HG03432 (cell line): ENCODE measurements at regions not wholly inside any gene's neighbourhood (a gene's known extent, or its start where the extent isn't known, plus 50 kb on each side); places are given as distances from the start of the nearest gene placed in this dataset.
"Not testable (repeated sequence)": the region's sequence is repeated elsewhere in the genome, so short reads cannot be mapped to it uniquely, and the experiment has no call there.

Experiments
- ATAC-seq: cut with Tn5 transposase; IDR thresholded peaks from one replicate; pipeline ENCODE4 v1.9.1; 2021; ENCODE audit warnings: mild to moderate bottlenecking, moderate library complexity; ENCODE audit not compliant: unreplicated experiment

DNA sequence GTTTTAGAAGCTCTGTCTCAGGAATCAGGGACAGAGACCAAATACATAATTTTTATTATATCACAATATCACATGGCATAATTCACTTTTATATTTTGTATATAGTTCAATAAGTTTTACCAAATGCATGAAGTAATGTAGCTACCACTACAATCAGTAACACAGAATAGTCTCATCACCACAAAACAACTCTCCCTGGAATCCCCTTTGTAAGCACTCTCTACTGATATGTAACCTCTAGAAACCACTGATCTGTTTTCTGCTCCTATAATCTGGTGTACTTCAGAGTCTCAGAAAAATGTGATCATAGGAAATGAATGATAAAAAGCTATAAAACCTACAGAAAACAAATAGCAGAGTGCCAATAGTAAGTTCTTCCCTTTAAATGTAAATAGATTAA, 1465.9 kb downstream of the SPATA31A7 start:
- not testable (repeated sequence) for ATAC-seq

DNA sequence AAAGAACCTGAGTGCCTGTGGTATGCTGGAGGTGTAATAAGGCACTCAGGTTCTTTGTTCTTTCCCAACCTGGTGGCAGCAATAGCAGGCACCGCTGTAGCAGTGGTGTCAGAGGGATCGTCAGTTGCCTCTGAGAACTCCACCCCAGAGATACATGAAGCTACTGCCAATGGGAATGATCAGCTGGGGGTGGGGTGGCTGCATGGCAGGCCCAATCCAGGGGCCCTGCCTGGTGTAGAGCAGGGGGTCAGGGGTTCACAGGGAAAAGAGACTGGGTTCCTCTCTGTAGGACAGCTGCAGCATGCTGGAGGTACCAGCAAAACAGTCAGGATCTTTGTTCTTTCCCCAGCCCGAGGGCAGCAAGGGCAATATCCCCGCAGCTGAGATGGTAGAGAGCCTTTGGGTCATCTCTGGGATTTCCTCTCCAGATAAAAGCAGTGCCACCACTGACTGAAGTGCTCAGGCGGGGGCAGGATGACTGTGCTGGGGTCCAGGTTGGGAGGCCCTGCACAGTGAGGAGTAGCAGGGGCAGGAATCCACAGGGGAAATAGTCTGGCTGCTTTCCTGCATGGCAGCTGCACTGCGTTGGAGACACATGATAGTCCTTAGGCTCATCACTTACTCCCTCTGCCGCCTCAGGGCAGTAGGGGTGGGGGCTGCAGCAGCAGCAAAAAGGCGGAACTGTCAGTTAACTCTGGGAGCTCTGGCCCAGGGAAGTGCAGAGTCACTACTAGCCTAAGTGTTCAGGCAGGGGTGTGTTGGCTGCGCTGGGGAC, 1473.1 kb downstream of the SPATA31A7 start:
- not testable (repeated sequence) for ATAC-seq

DNA sequence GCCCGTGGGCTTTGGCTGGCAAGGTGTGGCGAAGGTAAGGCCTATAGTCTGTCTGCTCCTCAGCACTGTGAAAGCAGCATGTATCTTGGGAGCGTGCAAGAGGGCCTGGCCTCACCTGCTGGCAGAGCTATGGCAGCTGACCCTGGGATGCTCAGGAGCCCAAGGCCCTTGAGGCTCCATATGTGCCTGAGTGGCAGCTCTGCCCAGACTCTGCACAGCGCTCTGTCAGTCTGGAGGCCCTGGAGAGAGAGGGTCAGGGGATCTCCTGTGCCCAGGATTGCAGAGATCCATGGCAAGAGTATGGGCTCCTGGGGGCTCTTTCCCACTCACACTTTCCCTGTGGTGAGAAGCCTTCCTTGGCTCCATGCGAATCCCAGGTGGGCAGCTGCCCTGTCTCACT, 1473.7 kb downstream of the SPATA31A7 start:
- ATAC-seq = not testable (repeated sequence)

DNA sequence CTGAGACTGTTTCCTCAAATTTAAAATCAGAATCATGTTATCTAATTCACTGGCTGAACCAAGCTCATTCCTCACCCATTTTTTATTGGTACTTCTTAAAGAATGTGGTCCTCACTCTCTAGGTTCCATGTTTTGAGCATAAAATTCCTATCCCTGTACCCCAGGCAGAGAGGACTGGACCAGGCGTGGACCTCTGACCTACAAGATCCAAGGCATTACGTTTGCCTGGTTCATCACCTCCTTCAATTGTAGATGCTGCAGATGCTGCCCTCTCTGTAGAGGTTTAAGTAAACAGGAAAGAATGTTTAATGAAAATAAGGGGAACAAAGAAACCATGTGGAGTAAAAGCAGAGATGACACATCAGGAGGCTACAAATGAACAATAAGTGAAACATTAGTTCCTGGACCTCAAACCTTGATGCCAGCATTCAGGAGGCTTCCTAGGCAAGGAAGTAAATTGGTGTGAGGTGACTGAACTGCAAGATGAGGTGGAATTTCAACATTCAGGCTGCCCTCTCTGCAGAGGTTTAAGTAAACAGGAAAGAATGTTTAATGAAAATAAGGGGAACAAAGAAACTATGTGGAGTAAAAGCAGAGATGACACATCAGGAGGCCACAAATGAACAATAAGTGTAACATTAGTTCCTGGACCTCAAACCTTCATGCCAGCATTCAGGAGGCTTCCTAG, 1477.4 kb downstream of the SPATA31A7 start:
- not testable (repeated sequence) for ATAC-seq

DNA sequence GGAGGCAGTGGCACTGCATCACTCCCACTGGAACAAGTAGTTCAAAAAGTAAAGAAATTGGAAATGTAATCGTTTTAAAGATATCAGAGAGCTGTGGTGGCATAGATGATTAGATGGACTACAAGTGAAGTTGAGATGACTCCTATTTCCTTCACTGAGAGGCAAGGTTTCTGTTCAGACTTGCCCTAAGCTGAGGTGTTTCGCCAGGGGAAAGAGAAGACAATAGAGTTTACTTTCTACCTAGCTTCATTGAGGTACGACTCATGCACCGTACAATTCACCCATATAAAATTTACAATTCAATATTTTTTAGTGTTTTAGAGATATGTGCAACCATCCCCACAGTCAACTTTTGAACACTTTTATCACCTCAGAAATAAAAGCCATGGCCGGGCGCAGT, 1487.2 kb downstream of the SPATA31A7 start:
- not testable (repeated sequence) for ATAC-seq

DNA sequence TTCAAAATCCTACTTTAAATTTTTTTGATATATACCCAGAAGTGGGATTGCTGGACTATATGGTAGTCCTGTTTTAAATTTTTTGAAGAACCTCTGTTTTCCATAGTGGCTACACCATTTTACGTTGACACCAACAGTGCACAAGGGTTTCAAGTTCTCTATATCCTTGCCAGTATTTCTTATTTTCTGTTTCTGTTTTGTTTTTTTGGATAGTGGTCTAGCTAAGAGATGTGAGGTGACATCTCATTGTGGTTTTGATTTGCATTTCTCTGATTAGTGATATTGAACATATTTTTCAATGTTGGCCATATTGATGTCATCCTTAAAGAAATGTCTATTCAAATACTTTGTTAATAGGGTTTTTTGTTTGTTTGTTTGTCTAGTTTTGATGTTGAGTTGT, 1488.5 kb downstream of the SPATA31A7 start:
- ATAC-seq = peak; percentile 60

DNA sequence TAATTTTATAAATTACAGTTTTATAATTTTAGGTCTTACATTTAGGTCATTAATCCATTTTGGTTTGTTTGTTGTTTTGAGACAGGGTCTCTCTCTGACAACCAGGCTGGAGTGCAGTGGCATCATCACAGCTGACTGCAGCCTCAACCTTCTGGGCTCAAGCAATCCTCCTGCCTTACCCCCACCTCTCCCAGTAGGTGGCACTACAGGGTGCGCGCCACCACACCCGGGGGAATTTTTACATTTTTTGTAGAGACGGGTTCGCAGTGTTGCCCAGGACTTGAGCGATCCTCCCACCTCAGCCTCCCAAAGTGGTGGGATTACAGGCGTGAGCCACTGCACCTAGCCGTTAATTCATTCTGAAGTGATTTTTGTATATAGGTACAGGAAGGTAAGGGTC, 1489.2 kb downstream of the SPATA31A7 start:
- ATAC-seq = peak; percentile 71

DNA sequence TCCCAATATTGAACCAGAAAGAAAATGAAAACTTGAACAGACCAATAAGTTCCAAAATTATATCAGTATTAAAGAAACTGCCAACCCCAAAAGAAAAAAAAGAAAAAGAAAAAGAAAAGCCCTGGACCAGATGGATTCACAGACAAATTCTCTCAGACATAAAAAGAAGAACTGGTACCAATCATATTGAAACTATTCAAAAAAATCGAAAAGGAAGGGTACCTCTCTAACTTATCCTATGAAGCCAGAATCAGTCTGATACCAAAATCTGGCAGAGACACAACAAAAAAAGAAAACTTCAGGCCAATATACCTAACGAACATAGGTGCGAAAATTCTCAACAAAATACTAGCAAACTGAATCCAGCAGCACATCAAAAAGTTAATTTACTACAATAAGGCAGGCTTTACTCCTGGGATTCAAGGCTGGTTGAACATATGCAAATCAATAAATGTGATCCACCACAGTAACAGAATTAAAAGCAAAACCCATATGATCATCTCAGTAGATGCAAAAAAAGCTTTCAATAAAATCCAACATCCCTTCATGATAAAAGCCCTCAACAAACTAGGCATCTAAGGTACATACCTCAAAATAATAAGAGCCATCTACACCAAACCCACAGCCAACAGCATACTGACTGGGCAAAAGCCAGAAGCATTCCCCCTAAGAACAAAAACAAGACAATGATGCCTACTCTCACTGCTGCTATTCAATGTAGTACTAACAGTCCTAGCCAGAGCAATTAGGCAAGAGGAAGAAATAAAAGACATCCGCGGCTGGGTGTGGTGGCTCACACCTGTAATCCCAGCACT, 1495.2 kb downstream of the SPATA31A7 start:
- ATAC-seq = peak; percentile 90

DNA sequence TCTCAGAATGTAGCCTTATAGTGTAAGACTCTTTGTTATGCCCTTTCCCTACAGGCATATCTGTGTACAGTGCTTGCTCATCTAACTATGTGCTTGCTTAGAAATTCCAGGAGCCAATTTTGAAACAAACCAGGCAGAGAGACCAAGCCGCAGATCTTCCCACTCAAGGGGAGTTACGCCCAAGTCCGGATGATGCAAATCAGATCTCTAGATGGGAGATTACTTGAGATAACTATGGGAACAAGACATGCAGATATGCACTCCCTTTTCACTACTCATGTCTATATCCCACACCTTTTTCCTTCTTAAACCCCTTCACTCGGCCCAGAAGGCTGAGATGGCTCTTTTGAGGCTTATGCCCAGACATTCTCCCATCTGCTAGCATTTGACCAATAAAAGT, 1496.5 kb downstream of the SPATA31A7 start:
- not testable (repeated sequence) for ATAC-seq

DNA sequence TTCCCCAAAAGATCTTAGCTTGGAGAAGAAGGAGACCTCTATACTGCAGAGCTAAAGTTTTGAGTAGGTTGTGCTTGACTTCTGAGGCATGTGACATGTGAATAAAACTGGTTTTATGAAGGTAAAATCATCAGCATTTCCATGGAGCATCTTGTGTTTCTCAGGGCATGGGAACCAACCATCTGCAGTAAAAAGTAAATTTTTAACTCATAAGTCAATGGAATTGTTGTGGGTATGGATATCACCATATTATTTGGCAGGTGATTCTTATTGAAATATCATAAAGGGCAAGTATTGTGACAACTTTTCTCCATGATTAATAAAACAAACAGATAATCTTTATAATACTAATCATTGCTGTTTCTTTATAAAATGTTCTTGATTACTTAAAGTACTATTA, 1503.2 kb downstream of the SPATA31A7 start:
- ATAC-seq = not testable (repeated sequence)

DNA sequence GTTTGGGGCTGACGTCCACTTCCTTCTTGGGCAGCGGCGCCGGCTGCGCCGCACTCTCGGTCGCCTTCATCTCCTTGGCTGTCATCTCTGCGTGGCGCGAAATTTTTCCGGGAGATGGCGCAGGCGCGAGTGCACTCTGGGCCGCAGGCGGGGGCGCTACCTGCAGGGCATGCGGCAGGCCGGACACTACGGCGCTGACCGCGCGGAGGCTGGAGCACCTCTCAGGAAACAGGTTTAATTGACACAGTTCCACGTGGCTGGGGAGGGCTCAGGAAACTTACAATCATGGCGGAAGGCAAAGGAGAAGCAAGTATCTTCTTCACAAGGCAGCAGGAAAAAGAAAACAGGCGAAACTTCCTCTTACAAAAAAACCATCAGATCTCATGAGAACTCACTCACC, 1521.5 kb downstream of the SPATA31A7 start:
- not testable (repeated sequence) for ATAC-seq

DNA sequence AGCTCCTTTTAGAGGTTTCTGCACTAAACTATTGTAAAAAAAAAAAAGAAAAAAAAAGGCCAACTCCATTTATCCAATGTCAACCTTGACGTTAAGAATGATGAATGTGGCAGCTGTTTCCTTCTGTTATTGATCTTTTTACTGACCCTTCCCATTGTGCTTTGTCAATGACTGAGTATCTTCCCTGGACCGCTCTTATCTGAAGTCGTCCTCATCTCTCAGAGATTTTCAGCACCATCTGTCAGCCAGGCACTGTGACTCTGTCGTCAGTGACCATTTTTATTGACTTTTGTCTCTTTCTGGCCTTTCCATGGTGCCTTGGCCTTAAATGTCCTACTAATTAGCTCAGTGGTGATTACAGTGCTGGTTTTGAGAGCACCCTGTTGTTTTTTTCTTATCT, 1535.7 kb downstream of the SPATA31A7 start:
- ATAC-seq = not testable (repeated sequence)

DNA sequence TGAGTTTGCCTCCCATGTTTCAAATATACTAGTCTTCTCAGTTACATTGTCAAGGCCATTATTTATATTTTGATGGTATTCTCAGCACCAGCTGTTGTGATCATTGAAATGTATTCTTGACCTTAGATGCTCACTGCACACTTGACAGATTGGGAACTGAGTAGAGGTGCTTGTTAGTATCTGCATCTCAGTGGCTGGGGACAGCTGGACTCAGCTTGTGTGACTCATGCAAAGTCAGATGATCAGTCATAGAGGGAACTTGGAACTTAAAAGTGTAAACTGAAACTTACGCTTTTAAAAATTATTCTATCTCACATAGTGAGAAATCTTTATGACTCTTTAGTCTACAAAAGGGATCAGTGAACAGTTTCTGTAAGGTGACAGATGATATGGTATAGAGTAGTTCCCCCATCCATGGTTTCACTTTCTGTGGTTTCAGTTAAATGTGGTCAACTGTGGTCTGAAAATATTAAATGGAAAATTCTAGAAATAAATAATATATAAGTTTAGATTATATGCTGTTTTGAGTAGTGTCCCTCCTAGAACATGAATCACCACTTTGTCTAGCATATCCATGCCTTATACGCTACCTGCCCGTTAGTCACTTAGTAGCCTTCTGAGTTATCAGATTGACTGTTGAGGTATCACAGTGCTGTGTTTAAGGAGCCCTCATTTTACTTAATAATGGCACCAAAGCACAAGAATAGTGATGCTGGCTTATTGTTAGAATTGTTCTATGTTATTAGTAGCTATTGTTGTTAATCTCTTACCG, 1540.6 kb downstream of the SPATA31A7 start:
- ATAC-seq = peak; percentile 97

DNA sequence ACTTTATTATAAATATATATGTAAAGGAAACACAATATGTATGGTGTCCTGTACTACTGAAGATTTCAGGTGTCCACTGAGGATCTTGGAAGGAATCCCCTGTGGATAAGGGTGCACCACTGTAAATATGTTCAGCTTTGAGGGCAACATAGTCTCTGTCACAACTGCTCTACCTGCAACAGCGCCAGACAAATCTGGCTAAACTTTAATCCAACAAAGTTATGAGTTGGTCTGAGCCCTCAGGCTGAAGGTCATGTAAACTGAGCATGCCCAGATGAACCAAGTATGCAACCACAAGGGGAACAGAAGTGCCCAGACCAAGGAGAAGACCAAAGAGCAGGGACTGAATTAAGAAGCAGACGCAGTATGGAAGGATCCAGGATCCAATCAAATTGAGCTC, 1541.2 kb downstream of the SPATA31A7 start:
- not testable (repeated sequence) for ATAC-seq

DNA sequence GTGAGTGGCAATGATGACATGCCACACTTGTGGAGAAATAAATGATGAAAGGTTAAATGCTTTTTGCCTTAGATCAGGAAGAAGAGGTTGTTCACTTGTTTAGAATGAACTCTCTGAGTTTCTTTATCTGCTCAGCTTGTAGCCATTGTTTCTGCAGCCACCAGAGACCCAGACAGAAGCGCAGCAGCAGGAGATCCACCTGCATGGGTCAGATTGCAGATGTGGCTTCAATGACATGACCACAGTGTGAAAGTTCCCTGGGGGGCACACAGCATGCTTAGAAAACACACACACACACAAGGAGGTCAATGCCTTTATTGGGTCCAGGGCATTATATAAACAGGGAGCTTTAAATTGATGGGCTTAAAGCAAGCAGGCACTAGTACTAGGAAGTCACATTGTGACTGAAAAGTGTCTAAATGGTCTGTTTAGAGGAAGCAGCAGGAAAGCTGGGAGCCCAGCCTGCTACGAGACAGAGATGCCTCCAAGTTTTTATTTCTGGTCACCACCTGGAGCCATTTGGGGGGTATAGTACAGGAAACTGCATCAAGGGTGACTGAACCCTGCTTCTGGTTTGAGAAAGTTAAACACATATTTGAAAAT, 1547.3 kb downstream of the SPATA31A7 start:
- ATAC-seq = not testable (repeated sequence)

DNA sequence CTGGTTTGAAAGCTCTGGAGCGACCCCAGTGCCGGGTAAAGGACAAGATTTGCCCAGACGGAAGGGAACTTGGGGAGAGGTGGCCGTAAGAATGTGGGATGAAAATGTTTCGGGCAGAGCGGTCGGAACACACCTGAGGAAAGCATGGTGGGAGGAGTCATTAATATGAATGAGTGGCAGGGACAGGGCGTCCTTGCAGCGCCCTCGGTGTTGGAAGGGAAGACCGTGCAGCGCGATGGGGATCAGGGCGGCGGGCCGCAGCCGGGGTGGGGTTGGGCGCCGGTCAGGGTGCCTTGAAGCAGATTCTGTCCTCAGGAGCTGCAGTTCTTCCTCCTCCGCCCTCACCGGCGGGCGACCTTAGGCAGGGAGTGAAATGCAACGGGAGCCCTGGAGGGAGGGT, 1548.1 kb downstream of the SPATA31A7 start:
- not testable (repeated sequence) for ATAC-seq

DNA sequence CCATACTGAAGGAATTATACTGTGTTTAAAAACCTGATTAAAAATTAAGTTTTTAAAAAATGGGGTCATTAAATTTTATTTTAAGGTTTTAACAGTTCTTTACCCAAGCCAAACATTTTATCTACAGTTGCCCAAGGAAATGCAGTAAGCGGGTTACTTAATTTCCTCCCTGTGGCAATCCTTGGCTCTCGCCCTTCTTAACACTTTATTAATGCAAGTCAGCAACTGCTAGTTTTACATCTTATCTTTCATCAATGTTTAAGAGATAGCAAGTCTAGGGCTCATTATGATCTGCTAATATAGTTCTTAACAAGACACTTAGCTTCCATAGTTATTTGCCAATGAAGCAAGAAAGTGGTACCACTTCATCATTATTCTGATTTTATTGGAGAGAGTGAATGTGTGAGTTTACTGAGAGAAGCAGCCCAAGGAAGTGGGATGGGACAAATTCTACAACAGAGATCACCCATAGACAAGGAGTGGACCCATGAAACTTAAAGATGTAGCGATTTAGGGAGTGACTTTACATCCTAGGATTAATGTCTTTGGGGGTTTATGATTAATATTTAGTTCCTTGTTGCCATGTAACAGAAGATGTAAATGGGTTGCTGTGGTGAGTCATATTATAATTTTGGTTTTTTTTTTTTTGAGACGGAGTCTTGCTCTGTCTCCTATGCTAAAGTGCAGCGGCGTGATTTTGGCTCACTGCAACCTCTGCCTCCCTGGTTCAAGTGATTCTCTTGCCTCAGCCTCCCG, 1556.1 kb downstream of the SPATA31A7 start:
- ATAC-seq = not testable (repeated sequence)
